GM19240 (cell line): ENCODE measurements at regions not wholly inside any gene's neighbourhood (a gene's known extent, or its start where the extent isn't known, plus 50 kb on each side); places are given as distances from the start of the nearest gene placed in this dataset.
A peak's percentile ranks its signal among the peaks of the same experiment; 100 is the strongest.
"Not testable (repeated sequence)": the region's sequence is repeated elsewhere in the genome, so short reads cannot be mapped to it uniquely, and the experiment has no call there.

Experiments used
- DNase-seq: peaks from one replicate; pipeline ENCODE4 v3.0.0; 2011; ENCODE audit warnings: low spot score; ENCODE audit not compliant: insufficient read length

DNA sequence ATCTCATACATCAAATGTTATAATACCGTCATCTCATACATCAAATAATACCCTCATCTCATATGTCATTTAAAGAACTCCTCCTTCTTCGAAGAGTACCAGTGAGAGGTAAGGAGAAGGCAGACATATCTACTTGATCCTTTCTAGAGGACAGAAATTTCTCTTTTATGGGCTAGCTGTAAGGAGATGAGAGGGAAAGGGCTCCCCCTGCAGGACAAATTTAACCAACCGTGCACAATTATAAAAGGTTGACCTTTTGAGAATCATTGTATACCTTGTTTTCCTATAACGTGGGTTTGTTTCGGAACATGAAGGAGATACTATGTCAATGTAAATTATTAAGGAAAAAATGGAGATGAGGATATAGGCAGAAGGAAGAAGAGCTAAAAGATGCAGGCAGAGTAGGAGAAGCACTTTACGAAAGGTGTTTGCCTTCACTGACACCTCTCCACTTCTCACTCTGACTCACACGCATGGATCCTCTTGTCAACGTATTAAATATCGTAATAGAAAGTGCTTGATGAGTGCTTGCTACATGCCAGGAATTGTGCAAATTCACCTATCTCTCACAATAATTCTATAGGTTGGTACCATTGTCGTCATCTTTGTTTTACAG lies 465.9 kb upstream of the ERCC4 start:
- DNase-seq = peak; percentile 4

DNA sequence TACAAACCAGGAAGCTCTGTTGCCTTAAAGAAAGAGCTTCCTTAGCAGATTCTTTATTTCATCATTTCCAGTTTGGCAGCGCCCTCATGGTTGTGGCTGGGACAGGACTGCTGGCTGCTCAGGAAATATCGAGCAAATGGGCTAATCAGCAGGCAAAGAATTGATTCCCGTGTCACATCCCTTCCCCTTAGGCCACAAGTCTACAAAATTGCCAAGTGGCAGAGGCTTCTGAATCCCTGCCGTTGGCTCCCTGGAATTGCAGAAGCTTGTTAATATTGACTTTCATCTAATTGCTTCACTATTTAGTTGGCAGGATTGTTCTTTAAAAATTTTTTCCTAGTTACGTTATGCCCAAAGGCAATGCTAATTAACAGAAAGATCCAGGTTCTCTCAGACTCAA lies 456.3 kb upstream of the ERCC4 start:
- no peak for DNase-seq

DNA sequence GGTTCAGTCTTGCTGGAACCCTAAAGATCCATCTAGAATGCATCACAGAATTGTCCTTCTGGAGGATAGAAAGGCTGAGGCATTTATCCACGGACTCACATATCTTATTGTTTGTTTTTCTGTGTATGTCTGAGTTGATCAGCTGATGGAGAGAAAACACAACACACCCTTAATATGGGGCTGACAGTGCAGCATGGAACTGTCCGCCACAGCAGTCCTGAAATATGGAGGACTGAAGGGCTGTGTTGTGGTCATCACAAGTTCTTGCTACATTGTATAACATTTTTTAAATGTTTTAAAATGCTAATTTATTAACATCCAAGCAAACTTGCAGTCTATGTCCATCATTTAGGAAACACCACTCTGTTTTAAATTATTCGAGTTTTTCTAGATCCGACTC lies 448.9 kb upstream of the ERCC4 start:
- DNase-seq = no peak

DNA sequence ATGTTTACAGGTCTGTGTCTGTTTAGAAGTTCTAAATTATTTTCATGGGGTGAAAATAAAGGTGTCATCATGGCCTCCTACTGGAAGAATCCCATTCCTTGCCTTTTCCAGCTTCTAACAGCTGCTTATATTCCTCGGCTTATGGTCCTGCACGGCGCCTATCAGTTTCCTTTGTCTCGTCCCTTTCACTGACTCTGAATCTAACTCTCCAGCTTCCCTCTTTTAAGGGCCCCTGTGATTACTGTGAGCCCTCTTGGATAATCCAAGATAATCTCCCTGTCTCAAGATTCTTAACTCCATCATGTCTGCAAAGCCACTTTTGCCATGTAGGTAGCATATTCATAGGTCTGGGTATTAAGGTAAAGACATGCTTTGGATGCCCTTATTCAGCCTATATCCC lies 441.0 kb upstream of the ERCC4 start:
- no peak for DNase-seq

DNA sequence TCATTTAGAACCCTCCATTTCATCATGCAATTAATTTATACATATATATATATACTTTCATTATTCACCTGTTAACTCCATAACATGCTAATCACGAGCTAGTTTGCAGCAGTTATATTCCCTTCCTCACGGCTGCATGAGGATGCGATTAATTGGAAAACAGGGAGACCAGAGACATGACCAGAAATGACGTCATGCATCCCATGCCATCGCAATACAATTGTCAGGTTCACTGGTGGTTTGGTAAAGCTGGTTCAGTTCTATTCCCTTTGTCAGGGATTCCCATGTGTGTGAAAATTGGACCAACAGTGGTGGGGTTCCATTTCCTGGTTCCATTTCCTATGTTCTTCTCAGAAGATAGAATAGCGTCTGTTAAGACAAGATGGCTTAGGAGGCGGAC lies 440.4 kb upstream of the ERCC4 start:
- DNase-seq = no peak

DNA sequence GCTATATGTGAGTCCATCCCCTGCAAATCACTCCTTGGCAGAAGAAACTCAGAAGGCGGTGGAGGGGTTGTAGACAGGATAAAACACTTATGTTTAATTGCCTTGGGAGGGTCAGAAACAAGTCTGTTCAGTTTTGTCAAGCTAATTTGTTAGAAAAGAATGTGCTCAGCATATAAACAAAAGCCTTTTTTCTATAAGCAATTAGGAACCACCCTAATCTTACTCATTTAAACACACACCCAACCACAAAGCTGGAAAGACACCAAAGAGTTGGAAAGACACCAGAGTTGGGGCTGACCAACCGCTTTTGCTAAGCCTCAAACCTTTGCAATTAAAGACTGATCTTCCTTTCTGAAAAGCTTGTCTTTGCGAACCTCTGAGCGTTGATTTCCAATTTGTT lies 439.2 kb upstream of the ERCC4 start:
- DNase-seq = no peak

DNA sequence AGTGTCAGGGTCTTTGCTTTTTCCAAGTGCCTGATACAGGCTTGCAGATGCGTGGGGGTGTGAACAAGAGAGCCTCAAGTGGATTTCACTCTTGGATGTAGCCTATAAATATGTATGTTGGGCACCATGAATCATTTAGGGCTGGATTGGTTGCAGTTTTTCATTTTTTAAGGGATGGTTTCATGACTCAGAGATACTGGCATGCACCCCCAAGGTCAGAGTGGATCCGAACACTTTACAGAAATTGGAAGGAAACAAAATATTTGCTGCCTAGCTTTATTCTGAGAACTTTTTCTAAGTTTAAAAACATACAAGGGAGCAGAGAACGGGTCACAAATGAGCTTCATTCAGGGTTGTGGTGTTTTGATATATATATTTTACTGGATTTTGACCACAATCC lies 436.8 kb upstream of the ERCC4 start:
- no peak for DNase-seq

DNA sequence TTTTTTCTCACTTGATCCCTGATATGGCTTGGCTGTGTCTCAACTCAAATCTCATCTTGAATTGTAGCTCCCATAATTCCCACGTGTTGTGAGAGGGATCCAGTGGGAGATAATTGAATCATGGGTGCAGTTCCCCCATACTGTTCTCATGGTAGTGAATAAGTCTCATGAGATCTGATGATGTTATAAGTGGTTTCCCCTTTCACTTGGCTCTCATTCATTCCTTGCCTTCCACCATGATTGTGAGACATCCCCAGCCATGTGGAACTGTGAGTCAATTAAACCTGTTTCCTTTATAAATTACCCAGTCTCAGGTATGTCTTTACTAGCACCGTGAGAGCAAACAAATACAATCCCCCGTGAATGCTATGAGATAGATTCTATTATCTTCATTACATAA lies 430.5 kb upstream of the ERCC4 start:
- not testable (repeated sequence) for DNase-seq

DNA sequence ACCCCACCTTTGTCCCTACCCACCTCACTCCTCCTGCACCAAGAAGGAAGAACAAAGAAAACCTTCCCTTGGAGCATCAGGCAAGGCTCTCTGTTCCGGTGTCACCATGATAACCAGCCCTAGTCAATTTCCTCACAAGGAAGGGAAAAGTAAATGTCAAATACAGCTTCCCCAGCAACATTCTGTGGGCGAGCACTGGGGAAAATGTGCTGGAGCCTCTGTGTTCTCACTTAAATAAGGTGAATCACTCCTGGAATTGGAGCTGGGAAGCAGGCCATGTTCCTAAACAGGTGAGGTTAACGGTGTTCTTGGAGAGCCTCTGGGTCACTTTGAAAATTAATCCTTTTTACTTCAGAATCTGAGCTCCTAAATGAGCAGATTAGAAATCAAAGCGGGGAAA lies 427.9 kb upstream of the ERCC4 start:
- no peak for DNase-seq

DNA sequence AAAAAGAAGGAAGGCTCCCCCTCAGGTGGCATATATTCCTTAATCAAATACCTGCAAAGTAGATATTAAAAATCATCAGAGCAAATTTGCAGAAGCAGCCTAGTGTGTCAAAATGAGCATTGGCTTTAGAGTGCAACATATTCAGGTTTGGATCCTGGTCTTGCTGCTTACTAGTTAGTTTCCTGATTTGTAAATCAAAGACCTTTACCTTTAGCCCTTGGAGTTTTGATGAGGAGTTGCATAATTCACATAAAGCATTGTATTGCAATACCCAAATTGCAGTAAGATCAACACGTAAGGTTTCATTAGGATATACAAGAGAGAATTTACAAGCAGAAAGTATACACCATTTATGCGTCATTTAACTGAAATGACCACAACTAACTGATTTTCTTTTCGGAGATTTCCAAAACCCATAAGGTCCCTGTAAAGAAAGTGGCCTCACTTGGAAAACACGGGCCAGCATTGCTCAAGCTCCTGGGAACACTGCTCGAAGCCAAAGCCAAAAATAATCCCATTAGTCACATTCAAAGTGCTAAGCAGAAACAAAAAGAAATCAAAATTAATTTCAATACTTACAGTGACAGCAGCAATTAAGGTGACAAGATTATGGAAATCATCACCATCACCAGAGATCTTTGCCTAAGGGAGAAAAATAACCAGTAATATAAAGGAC lies 415.9 kb upstream of the ERCC4 start:
- DNase-seq = no peak

DNA sequence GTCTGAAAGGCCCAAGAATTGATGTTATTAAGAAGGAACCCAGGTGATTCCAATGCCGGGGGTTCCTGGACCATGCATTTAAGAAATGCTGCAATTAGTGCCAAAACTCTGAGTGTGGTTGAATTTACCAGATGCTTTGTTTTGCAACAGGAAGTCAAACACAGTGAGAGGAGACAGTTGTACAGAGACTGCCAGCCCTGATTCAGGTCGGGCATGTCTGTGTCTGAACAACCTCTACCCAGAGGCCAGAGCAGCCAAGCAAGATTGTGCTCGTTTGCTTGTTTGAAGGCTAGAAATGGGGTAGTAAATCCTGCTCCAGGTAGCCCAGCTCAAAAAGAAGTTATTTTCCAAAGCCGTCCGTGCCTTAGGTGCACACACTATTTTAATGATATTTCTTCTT lies 412.4 kb upstream of the ERCC4 start:
- DNase-seq = no peak

DNA sequence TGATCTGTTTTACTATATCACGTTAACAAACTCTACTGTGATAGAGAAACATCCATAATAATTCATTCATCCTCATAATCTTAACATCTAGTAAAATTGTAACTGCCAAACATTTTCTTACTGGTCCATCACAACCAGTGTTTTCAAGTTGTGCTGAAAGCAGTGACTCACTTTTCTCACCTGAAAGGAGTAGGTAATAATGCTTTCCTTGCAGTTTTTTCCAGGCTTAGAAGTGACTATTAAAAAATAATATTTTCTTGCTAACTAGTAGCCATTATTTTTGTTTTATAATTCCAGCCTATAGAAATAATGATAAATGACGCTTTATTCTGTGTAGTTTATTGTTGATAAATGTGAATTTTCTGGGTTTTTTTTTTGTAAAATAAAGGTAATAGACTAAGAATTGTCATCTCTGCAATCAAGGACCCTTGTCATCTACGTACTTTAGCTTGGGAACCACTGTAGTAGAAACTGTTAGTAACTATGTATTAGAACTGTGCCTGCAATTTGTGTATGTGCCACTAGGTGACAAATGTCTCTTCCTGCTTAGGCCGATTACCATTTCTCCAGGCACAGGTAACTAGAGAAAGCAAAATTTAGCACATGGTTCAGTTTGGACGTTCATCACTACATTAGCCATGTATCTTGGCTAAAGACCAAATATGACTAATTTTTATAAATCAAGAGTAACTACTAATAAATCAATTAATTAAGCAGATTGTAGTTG lies 409.4 kb upstream of the ERCC4 start:
- no peak for DNase-seq

DNA sequence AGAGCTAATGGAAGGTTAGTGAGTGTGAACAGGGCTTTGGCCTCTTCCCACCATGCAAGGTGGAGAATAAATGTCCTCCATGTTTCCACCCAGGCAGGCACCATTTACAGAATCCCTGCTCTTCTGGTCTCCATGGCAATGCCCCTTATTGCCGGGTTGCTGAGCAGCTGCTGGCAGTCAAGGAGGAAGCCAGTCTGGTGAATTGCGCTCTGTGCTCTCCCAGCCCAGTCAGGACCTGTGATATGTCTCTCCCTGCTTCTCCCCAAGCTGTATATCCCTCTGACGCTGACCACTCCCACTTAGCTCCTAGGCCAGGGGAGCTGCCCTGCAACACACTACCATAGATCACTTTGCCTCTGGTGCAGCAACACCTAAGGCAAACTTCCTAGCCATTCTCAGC lies 402.1 kb upstream of the ERCC4 start:
- DNase-seq = no peak

DNA sequence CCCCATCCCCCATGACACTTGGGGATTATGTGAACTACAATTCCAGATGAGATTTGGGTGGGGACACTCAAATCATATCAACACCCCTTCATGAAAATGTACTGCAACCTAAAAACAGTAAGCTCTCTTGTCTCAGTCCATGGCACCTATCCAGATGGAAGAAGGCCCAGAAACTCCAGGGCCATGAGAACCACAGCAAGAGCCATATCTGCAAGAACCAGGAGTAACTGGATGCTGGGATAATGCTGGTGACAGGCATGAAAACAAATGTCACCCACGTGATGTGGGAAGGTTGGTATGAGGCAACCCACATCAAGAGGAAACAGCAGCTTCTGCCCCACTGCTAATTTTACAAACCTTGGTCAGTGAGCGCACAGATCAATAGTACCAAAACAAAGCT lies 400.1 kb upstream of the ERCC4 start:
- DNase-seq = no peak

DNA sequence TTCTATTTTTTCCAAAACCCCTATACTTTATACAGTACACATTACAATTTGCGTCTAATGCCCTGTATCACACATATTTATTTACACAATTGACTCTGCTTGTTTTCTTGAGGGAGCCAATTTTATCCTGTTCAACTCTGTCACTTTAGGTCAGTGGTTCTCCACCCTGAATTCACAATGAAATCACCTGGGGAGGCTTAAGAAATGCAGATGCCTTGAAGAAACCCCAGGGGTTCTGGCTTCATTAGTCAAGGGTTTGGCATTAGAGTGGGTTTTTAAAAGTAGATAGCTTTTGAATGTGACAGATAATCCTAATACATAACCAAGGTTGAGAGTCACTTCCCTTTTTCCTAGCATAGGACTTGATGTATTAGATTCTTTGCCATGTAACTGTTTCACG lies 398.6 kb upstream of the ERCC4 start:
- DNase-seq = no peak

DNA sequence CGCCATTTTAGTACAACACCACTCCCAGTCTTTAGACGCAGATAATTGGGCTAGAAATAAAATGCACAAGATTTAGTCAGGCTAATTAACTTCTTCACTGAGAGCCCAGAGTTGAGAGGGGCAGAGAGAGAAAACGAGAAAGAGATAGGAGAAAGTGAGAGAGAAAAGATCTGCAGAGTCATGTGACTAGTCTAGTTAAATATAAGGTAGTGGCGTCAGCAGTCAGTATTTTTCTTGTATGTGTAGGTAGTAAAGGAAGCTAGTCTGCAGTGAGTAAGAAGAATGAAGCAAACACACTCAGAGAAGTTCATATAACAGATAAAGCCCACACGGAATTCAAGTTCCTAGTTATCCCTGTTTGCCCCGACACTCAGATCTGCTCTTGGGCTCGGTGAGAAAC lies 392.6 kb upstream of the ERCC4 start:
- DNase-seq = no peak

DNA sequence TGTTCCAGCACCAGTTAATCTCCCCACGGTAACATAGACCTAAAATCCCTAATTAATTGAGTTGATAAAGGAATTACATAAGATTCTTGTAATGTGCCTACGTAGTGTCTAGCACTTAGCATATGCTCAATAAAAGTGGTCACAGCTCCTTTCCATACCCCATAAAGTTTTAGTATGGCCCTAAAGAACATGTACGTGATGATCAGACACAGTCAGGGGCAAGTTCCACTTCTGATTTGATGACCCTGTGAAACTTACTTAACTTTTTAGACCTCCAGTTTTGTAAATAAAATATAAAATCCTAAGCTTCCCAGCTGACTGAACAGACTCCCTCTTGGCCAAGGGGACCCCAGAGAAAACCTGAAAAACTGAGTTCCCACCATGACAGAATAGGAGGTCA lies 391.3 kb upstream of the ERCC4 start:
- no peak for DNase-seq

DNA sequence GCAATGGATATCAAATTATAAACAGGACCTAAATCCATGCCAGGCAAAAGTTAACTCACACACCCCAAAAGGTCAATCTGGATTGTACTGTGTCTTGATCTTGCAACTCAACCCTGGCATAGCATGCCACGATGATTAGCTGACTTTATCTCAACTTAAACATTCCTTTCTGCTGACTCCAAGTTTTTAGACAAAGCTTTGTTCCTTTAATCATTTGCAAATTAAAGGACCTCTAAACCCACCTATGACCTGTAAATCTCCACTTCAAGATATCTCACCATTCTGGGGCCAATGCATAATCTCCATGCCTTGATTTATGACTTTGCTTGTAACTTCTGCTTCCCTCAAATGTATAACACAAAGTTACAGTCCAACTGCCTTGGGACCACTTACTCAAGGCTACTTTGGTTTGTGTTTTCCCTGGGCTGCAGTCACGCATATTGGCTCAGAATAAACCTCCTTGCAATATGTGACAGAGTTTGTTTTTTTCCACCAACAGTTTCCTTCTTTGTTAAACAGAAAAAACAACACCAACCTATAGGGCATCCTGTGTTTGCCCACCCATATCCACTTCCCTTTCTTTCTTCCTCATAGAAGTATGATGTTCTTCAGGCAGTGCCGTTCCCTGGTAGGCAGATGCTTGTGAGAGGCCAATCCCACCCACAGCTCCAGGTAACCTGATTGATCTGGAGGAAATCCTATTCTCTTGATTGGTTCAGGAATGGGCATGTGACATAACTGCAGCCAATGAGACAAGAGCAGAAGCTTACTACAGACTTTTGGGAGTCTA lies 390.6 kb upstream of the ERCC4 start:
- no peak for DNase-seq

DNA sequence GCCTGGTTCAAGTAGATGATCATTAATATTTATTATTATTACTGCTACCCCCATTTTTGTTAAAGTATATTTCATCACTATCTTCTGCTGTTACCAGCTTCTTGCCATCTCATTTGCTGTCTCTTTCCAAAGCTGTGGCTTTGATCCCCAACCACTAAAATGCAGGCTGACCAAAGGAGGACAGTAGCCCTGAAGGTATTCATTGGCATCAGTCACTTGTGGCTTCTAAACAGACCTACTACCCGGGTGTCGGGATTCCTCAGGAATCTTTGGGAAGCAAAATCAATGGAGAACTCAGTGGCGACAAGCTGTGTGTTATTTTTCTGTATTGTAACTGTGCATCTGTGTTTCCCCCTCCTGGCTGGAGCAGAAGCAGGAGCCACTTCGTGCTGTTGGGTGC lies 379.2 kb upstream of the ERCC4 start:
- no peak for DNase-seq

DNA sequence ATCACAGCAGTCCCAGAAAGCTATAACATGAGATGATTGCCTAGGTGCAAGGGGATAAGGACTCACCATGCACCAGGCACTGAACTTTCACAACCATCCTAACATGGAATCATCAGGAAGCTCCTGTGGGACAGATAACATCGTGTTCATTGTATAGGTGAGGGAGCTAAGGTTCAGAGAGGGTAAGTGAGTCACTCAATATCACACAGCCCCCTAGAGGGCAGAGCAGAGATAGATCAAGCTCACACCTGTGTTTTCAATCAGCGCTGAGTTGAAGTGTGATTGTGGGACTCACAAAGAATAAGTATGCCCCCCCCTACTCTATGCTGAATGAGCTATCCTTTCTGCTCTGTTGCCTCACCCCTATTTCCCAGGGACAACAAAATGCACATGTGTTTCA lies 377.7 kb upstream of the ERCC4 start:
- no peak for DNase-seq

DNA sequence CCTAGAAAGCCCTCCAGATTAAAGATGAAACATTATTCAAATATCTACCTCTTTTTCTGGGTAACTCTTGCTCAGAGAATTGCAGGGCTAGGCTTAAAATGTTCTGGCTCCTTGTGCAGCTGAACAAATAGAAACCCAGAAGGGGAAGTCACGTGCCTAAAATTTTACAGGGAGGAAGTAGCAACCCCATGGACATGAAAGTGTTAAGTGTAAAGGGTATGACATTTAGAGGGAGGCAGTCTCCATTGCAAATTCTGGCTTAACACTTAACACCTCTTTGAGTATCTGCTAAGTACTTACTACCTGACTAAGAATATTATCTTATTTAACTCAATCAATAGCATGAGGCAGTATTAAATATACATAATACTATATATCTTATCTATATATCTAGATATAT lies 376.1 kb upstream of the ERCC4 start:
- no peak for DNase-seq

DNA sequence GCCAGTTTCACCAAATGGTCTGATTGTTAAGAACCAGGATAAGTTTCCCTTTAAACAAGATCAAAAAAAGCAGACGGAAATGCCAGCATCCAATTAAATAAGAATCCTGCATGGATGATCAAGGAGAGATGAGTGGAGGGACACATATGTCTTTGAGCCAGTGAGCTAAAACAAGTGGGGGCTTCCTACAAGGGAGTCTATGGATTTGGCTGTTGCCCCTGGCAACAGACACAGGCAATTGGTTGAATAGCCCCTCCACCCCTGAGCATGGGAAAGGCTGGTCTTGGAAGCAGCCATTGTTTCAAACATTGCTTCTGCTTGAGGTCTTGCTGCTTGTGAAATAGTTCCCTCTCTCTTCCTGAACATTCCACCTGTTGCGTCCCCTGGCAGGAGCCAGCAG lies 374.7 kb upstream of the ERCC4 start:
- no peak for DNase-seq
